HG02759 (cell line): ENCODE measurements at regions not wholly inside any gene's neighbourhood (a gene's known extent, or its start where the extent isn't known, plus 50 kb on each side); places are given as distances from the start of the nearest gene placed in this dataset.

Experiments used
- ATAC-seq: cut with Tn5 transposase; IDR thresholded peaks from one replicate; pipeline ENCODE4 v1.9.1; 2021; ENCODE audit warnings: mild to moderate bottlenecking, moderate library complexity; ENCODE audit not compliant: unreplicated experiment

DNA sequence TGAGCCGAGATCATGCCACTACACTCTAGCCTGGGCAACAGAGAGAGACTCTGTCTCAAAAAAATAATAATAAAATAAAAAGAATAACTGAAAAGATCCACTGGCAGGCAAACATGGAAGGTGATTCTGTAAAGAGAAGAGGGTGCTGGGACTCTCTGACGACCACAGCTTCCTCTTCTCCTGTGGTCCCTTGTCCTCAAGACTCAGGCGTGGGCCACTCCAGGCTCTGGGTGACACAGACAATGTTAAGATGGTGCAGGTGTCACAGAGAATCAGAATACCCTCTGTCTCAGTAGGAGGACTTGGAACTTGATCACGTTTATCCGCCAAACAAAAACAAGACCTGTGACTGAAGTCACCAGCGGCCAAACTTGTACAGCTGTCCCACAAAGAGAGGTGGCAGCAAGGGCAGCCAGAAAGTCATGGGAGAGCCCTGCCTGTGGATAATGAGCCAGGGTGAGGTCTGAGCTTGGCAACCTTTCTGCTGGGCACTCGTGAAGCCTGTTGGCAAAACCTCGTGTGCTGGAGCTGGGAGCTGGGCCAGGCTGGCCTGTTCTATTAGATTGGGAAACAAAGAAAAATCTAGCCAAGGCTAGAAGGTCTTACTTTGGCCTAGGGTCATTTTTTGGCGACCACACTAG is 76.4 kb upstream of the ITGA6 start:
- no peak for ATAC-seq

DNA sequence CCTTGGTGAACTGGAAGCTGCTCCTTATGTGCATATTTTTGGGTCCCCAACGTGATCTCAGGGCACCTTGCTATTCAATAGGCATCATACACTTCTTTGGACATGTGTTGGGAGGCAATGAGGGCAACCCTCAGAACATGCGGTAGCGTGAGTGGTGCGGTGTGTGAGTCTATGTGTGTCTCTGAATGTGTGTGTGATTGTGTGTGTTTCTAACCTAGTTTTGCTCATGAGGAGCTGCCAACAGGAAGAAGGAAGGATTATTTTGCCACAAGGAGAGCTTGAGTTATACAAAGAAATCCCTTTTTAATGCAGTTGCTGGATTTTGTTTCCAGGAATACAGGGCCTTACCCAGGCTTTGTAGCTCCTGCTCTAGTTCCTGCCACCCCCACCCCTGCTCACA is 75.8 kb upstream of the ITGA6 start:
- ATAC-seq = no peak

DNA sequence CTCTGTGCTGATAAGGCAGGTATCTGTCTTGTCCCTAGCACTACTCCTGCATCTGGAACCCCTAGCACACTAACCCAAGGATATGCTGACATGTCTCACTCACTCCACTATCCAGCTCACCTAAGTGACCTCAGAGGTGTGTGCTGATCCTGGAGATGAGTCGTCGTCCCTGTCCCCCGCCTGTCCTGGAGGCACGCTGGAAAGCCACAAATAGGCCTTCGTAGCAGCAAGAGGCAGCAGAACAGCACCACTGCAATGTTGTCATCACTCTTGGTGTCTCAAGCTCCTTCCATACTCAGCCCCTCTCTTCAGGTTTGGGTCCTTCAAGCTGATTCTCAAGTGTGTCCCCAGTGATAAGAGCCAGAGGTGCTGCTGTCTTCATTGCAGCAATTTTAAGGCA is 73.0 kb upstream of the ITGA6 start:
- no peak for ATAC-seq

DNA sequence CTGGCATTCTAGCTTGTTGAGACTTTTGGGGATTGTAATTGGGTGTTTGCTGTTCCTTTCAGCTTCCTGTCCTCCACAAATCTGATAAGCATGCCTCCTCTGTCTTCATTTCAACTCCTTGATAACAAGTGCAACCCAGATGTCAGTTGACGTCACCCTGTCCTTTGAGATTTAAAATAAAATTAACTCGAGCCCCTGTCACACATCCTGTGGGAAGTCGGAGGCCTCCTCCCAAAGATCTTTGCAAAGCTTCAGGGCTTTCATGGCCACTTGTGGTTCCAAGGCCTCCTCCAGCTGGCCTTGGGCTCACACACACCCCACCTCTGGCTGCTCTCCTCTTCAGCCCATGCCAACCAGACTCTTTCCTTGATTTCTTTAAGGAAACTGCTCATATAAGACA is 69.9 kb upstream of the ITGA6 start:
- ATAC-seq = no peak

DNA sequence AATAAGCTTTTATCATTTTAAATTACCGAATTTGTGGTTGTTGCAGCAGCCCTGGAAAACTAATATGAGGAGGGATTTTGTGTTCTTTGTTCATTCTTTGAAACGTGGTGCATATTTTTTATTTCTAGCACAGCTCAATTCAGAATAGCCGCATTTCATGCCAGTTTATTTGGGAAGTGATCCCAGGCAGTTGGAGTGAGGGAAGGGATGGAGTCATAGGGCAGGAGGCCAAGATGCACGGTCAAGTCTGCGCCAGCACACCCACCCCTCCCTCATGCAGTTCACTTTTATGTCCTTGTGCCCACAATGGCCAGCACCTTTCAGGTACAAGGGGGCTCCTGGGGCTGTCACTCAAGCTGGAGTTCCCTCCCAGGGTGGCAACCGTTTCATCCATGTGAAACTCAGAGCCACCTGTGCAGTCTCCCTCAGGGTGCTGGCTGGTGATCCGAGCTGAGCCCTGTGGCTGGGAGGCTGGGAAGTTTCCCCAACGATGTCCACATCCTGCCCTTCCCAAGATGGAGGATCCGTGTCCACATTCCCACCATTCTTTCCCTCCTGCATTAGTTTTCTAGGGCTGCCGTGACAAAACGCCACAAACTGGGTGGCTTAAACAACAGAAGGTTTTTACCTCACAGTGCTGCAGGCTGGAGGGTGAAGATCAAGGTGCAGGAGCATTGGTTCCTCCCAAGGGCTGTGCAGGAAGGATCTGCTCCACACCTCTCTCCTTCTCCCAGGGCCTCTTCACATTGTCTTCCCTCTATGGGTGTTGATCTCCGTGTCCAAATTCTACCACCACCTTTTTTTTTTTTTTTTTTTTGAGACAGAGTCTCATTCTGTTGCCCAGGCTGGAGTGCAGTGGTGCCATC is 68.5 kb upstream of the ITGA6 start:
- ATAC-seq = no peak

DNA sequence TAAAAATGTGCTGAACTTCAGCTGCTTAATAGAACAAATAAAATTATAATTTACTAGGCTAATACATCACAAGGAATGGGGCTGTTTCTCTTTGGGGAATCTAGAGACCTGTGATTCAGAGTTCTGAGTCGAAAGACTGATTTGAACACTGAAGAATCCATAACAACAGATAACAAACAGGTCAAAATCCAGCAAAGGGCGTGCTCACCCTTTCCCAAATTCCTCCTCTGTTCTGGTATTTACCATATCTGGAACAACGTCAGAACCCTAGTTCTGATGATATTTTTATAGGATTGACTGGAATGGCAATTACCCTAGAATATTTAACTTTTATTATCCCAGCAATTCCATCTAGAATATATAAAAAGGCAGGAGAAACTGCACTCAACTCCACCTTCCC is 66.0 kb upstream of the ITGA6 start:
- no peak for ATAC-seq

DNA sequence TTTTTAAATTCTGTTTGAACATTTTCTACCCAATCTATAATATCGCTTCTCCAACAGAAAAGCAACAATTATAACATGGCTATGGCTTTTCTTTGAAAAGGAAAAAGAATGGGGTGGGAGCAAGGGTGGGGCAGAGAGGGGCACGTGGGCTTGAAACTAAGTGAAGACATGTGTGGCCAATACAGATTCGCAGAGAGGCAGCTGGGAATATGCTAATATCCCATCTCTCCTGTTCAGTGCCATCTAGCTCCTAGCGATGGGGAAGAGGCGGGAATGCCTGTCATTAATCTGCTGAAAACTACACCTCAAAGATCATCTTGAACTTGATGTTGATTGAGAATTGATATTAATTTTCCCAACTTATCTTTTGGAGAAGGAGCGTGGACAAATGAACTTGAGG is 65.5 kb upstream of the ITGA6 start:
- no peak for ATAC-seq

DNA sequence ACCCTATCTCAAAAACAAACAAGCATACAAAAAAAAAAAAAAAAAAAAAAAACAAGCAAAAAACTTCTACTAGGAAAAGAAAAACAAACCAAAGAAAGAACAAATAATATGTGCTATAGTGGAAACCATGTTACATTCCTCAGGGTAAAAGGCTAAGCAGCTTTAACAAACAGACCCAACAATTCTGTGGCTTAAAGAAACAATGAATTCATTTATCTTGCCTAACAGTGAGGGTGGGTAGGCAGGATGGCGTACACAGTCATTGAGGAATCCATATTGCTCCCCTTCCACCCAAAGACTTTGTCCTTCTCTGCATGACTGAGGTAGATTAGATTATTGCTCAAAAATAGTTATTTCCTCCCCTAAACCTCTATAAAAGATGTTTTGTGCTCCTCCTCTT is 63.1 kb upstream of the ITGA6 start:
- ATAC-seq = no peak

DNA sequence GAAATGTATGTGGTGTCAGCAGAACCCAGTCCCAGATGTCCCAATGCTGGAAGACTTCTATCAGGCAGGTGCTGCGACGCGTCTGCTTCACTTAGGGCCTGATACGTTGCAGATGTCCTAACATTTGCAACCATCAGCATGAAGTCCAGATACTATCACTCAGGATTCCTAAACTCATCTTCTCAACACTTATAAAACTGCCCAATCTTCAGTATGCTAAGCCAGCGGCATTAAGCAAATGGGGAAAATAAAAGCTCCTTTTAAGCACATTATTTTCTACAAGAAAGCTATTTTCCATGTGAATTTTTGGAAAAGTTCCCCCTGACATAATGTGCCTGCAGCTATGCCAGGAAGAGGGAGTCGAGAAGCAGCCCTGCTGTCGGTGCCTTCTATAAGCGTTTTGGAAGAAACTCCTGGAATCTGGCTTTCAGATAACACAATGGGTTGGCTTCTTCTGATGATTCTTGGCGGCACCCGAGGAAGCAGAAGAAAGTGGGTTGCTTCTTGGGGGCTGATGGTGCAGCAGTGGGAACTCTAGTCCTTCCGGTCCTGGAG is 60.7 kb upstream of the ITGA6 start:
- no peak for ATAC-seq

DNA sequence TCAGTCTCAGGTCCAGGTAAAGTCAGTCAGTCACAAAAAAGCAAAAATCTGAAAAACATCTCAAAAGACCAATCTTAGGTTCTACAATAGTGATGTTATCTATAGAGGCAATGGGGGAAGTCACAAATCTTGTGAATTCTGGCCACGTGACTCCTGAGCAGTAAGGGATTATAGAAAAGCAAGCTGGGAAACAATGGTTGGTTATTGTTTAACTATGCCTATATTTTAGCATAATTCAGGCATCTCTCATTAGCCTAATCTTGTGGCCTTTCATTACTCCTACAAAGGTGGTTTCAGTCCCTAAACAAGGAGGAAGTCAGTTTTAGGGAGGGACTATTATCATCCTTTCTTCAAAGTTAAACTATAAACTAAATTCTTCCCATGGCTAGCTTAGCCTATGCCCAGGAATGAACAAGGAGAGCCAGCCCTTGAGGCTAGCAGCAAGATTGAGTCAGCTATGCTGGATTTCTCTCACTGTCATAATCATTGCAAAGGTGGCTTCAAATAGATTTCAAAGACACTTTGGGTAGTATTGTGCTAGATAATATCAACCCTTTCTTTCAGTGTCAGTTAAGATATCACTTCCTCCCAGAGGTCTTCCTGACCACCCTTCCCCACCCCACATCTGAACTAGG is 56.4 kb upstream of the ITGA6 start:
- ATAC-seq = no peak

DNA sequence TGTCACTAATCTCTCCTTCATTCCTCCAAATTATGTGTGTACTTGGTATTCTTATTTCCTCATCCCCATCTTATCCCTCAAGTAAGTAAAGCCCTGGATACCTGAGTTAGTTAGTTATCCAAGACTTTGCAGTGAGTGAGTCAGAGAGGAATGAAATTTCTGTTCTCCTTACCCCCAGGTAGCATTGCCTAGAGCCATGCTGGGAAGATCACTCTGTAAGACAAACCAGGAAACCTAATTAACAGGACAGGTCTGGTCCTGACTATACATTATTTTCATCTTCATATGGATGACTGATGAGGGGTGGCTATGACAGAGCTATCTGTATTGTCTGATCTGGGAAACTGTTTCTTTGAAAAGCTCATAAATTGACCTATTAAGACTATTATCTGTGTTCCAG is 55.0 kb upstream of the ITGA6 start:
- no peak for ATAC-seq

DNA sequence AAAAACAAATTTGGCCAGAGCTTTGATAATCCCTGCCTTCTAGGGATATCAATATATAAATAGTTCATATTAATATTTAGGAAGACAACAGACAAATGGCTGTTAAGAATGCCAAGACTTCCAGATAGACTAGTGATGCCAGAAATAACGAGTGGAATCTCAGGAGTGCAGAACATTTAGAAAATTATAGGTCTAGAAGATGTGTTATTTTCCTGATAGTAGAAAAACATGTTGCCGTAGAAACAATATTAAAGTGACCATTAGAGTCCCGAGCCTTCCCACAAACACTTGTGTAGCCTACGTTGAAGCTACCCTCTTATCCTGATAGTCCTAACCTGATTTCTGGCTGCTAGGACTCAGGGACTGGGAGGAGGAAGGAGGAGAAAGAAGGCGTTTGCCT is 54.3 kb upstream of the ITGA6 start:
- no peak for ATAC-seq

DNA sequence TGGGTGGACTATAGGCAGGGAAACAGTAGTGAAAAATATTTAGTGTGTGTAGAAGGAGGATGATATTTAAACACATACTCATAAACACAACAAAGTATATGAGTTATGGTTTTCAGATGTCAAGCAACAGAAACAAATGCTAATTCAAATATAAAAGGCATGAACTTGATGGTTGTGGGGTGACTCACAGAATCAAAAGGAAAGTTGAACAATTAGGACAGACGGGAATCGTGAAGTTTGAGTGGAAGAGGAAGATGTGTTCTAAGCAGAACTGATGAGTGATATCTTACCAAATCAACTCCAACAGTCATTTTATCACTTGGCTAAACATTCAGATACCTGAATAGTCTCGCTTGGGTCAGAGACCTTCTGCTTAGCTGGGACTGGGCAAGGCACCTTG is 53.6 kb upstream of the ITGA6 start:
- ATAC-seq = no peak

DNA sequence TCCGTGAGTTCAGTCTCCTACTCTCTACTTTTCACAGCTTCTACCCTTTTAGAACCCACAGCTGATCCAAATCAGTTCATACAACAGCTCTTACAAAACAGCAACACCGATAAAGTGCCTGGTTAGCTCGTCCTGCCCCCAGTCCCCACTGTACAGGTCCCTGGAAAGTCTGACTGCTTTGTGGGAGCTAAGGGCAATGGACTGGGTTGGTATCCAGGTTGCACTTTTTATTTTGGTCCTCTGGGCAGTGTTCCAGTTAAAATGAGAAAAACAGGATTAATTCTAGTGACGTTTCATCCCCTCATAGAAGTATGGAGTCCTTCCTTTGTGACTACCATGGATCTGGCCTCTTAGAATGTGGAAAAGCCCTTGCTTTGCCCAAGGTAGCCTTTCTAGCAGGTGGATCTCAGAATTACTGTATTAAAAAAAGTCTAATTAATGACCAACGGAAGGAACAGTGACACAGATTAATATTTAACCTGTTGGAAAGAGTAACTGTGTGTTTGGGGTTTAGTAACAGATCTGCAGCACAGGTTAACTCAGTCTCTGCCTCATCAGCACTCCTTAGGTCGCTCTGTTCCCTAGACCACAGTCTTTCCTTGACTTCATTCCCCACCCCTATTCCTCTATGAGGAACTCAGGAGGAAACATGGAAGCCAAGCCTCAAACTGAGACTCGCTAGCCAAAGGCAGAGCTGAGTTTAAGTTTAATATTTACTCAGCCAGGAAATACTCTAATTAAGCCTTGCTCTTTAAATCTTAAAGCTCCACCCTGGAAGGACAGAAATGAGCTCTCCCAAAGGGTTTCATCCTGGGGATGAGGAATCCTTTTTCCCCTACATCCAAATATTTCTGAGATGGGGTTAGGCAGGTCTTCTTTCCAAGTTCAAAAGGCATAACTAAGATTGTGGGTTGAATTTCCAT is 52.8 kb upstream of the ITGA6 start:
- no peak for ATAC-seq

DNA sequence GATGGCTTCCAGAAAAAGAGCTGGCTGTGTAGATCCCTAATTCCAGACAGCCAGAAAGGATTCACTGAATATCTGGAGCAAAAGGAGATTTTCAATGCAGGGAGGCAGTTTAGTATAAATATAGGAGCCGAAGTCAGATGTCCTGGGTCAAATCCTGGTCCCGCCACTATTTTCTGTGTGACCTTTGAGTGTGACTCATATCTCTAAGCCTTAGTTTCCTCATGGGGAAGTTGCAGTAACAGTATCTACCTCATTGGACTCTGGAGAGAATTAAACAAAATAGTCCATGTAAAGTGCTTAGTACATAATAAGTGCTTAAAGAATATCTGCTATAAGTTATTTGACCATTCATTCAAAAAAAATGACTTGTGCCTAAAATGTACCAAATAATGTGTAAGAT is 52.1 kb upstream of the ITGA6 start:
- ATAC-seq = no peak

DNA sequence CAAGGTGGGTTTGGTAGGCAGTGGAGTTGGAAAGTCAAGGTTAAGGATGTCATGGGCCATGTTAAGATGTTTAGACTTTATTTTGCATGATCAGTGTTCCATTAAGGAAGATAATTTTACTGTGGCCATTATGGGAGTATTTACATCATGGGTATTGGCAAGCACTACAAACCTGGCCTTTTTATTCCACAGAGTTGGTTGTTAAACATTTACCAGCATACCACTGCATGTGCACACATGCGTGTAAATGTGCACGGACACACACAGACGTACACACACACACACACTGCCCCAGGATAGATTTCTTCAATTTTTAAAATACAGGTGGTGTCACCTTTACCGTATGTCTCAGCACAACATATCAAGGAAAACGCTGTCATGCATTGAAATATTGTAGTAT is 51.4 kb upstream of the ITGA6 start:
- no peak for ATAC-seq

DNA sequence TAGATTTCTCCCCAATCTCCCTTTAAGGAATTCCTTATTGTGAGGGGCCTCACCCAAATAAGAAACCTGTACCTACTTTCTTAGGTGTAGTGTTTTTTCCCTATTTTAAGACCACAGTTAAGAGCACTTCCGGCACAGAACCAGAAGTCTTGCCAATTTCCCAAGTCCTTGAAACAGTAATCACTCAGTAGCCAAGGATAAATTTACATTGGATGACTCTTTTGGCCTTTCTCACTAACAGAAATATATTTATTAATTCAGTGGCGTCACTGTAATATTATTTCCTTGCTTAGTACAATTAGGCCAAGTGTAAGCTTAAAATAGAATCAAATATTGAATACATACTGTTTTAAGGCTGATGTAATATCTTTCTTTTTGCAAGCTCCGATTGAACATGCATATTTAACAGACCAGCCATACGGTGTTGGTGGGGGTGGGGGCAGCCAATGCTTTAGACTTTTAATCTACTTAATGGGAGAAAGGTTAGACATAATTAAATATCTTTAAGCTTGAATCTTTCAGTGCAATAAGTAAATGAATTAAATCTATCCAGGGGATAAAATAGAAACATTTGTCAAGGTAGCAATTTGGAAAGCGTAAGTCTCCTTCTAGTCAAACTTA is 50.8 kb upstream of the ITGA6 start:
- ATAC-seq = no peak

DNA sequence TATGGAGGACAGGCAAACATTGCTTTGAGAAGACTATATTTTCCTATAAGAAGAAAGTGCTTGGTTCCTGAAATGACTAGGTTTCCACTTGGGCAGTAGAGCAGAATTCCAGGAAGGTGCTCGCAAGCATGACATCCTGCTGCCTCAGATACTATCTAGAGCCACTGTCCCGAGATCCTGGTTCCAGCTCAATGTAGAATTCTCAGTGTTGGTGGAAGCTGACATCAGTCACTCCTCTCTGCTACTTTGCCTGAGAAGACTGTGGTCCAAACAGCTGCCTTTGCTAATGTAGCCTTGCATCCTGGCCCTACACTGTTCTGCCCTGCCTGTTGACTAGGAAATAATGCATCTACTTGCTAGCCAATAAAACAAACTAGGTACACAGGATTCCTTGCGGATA is 50.0 kb upstream of the ITGA6 start:
- no peak for ATAC-seq
